Heart right ventricle (tissue), 16 donors: ENCODE measurements at regions not wholly inside any gene's neighbourhood (a gene's known extent, or its start where the extent isn't known, plus 50 kb on each side); places are given as distances from the start of the nearest gene placed in this dataset.
"Not testable (repeated sequence)": the region's sequence is repeated elsewhere in the genome, so short reads cannot be mapped to it uniquely, and the experiment has no call there.

Experiments
- ATAC-seq, 8 donors: fragments of 200-7000 bp; cut with Tn5 transposase; one replicate each; pipeline ENCODE4 v1.9.1; 2020; ENCODE audit warnings: mild to moderate bottlenecking in 8 of 8, moderate library complexity in 8 of 8, moderate number of reproducible peaks in 1 of 8
- DNase-seq, 2 donors: peaks; one replicate each; pipeline ENCODE4 v3.0.0-alpha.2; 2020
- H3K27ac ChIP-seq, 10 donors: fragments of 200-600 bp; sonication (generic) in 2 of 10; one replicate each; pipeline versions ENCODE4 v1.5.0 to v1.8.0; 2020 to 2022; ENCODE audit warnings: mild to moderate bottlenecking in 3 of 10
- H3K27me3 ChIP-seq, 7 donors: fragments of 200-600 bp; one replicate each; pipeline ENCODE4 v1.8.0; 2021 to 2022; ENCODE audit warnings: mild to moderate bottlenecking in 2 of 7
- H3K36me3 ChIP-seq, 9 donors: fragments of 200-600 bp; sonication (generic) in 1 of 9; one replicate each; pipeline versions ENCODE4 v1.5.0 to v1.8.0; 2020 to 2022; ENCODE audit warnings: mild to moderate bottlenecking in 2 of 9
- H3K4me1 ChIP-seq, 9 donors: fragments of 200-600 bp; sonication (generic) in 1 of 9; one replicate each; pipeline versions ENCODE4 v1.5.0 to v1.8.0; 2020 to 2022; ENCODE audit warnings: mild to moderate bottlenecking in 4 of 9
- H3K4me3 ChIP-seq, 10 donors: fragments of 200-600 bp; sonication (generic) in 2 of 10; one replicate each; pipeline versions ENCODE4 v1.5.0 to v1.8.0; 2020 to 2022; ENCODE audit warnings: mild to moderate bottlenecking in 7 of 10, moderate library complexity in 2 of 10
- H3K9me3 ChIP-seq, 11 donors: fragments of 200-600 bp in 10 of 11; sonication (generic) in 2 of 11; one replicate each; pipeline versions ENCODE4 v1.5.0 to v1.8.0; 2013 to 2022; ENCODE audit warnings: mild to moderate bottlenecking in 2 of 11, control low read depth in 1 of 11, moderate library complexity in 1 of 11
- WGBS, 2 donors: extraction: QIAGEN DNeasy Blood & Tissue Kit; methylation state at CpG; one replicate each; pipeline ENCODE4 v1.1.7; 2013; ENCODE audit warnings: inconsistent platforms in 1 of 2; 5-methylcytosine and 5-hydroxymethylcytosine counted together
- intact Hi-C, 10 donors: fragments of 100-400 bp; cut with DNase I; formaldehyde crosslinking; loops; one replicate each; pipeline versions ENCODE4 v1.11.1 to v1.14.2; 2022
- TF ChIP-seq, protein P1 (sequence below), 9 donors: fragments of 200-600 bp; sonication (generic) in 2 of 9; IDR thresholded peaks; one replicate each; pipeline versions ENCODE4 v1.5.0 to v1.8.0; 2021 to 2022; ENCODE audit warnings: antibody characterized with exemption in 9 of 9, mild to moderate bottlenecking in 5 of 9, moderate library complexity in 1 of 9
- donor health status: Arrhythmogenic right ventricular cardiomyopathy.
- donor health status: ischemic (EF 13 %, LVEDD 7.1; RV severe dilation, severe dysfunction).
- donor health status: healthy with polysubstance abuse.
- donor health status: DM: no; HTN: yes; CAD: no.
- donor health status: DM: no; HTN: no; CAD: no.
- donor health status: ischemic (EF 25% LVEDD 6.9; RV normal size, moderate dysfunction).
- donor health status: ischemic (EF 25% LVEDD 5.7; RV mildly dilated, moderate dysfunction).
- donor health status: healthy.
- donor health status: DM: yes; HTN: yes; CAD: no.
- donor health status: Ischemic cardiomyopathy.
- donor health status: ischemic (EF 35%, LVEDD 5.7; RV mildly dilated, moderate dysfunction).
- donor health status: nonischemic (EF 11% LVEDD 7.7; RV severe dilation, severe dysfunction).
- donor health status: DM: yes; HTN: yes; CAD: no.
- donor health status: PGD.
- donor health status: ischemic (EF 29% LVEDD 5.4; RV normal size, mild dysfunction).
- donor health status: nonischemic (EF 23%, LVEDD 6.1; RV moderate dilation, normal function).

DNA sequence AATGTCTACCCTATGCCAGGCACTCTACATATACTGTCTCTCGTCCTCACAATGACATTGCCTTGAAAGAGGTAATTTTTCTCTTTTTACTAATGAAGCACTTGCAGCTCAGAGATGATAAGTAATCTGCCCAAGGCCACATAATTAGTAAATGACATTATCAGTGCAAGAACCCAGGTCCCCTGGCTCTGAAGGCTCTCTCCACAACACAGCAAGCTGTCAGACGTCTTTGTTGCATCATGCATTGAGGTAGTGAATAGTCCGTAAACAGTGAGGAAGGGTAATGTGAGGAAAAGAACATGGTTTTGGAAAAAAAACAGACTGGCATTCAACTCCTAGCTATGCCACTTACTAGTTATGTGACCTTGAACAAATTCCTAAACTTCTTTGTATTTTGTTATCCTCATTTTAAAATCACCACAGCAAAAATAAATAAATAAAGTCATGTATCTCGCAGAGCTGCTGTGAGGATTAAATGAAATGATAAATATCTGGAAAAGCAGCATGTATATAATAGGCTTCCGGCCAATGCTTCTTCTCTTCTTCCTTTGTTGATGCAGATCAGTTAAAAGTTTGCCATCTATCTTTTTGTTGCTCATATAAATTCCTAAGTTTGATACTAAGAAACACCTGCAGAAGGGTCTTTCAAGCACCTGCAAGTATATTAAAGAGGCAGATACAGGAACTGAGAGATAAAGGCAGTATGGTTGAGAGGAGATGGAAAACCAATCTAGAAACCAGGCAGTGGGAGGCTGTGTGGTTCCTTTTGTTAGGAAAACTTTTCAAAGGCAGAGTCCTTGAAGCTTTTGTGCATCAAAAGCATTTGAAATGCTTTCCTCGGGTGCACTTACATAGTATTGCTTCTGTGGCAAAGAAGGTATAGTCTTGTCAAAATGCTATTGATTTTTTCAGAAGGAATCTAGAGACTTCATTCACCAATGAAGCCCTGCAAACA lies 82.8 kb downstream of the BTG1 start:
- no peak for DNase-seq
- ATAC-seq, result no peak
- H3K9me3 ChIP-seq, result peaks cover 0 to 1% (median 0%) of the 10 kb centered on the region in 11 donors
- intact Hi-C loops, result loop anchor here in 1 of 10 donors (10.0 kb wide), 1 partner anchor 72 kb away; no protein-coding TSS in a partner anchor
- peaks cover 0 to 51% (median 9%) of the 10 kb centered on the region in 9 donors for H3K4me1 ChIP-seq
- TF ChIP-seq, protein P1, sequence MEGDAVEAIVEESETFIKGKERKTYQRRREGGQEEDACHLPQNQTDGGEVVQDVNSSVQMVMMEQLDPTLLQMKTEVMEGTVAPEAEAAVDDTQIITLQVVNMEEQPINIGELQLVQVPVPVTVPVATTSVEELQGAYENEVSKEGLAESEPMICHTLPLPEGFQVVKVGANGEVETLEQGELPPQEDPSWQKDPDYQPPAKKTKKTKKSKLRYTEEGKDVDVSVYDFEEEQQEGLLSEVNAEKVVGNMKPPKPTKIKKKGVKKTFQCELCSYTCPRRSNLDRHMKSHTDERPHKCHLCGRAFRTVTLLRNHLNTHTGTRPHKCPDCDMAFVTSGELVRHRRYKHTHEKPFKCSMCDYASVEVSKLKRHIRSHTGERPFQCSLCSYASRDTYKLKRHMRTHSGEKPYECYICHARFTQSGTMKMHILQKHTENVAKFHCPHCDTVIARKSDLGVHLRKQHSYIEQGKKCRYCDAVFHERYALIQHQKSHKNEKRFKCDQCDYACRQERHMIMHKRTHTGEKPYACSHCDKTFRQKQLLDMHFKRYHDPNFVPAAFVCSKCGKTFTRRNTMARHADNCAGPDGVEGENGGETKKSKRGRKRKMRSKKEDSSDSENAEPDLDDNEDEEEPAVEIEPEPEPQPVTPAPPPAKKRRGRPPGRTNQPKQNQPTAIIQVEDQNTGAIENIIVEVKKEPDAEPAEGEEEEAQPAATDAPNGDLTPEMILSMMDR (IDR thresholded peaks at IDR 0.05), result no peak
- no peaks in the 10 kb centered on the region for H3K36me3 ChIP-seq
- H3K4me3 ChIP-seq, result no peak overlapping the region
- no peaks in the 10 kb centered on the region for H3K27me3 ChIP-seq
- WGBS, 2 donors, result 77 to 91% methylated on average over 6 of the region's 6 CpGs
- H3K27ac ChIP-seq, result no peak overlapping the region

DNA sequence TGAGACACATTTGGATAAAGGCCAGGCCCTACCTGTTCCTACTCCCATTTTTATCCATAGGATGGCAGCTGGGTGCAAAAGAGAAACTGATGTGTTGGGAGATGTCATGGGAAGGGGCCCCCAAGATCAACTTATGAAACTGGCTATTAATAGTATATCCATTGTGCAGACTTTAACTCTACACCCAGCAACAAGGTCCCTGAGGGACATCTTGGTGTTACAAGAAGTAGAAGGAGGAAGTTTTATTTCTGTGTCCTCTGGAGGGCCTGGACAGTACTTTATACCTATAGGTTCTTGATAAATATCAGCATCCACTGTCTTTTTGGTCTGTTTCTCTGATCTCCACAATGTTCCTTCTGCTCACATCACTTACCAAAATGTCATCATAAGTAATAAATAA lies 84.6 kb downstream of the BTG1 start:
- TF ChIP-seq, protein P1 (IDR thresholded peaks at IDR 0.05), result no peak
- Histone ChIP-seq H3K27me3 (no peaks in the 10 kb centered on the region), H3K9me3 (peaks cover 0 to 13% (median 0%) of the 10 kb centered on the region in 11 donors), H3K27ac (no peak overlapping the region), H3K4me3 (no peak overlapping the region), H3K4me1 (peaks cover 0 to 51% (median 9%) of the 10 kb centered on the region in 9 donors), H3K36me3 (no peaks in the 10 kb centered on the region)
- ATAC-seq, result no peak
- intact Hi-C loops, result loop anchor here in 1 of 10 donors (10.0 kb wide), 1 partner anchor 74 kb away; no protein-coding TSS in a partner anchor
- no peak for DNase-seq

DNA sequence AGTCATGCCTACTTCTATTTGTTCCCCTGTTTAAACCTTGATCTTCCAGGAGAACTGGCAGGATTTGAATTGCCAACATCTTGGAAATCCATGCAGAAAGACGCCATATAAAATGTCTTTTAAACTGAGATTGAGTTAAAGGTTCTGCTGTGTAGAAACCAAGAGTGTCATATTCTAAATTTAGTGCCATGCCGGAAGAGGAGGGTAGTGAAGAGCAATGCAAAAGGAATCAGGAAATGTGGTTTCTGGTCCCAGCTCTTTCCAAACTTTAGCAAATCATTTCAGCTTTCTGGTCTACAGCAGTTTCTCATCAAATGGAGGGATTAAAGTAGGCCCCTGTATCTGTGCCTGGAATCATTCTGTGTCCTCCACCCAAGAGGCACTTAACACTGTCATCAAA lies 85.7 kb downstream of the BTG1 start:
- H3K9me3 ChIP-seq, result peaks cover 0 to 13% (median 0%) of the 10 kb centered on the region in 11 donors
- H3K27me3 ChIP-seq, result no peaks in the 10 kb centered on the region
- ATAC-seq (peak in 5 of 8 donors; percentile 56 to 79 (median 74)), DNase-seq (no peak)
- TF ChIP-seq, protein P1 (IDR thresholded peaks at IDR 0.05), result no peak
- peak overlapping the region in 2 of 10 donors; percentile 4 to 66 for H3K27ac ChIP-seq
- no peaks in the 10 kb centered on the region for H3K36me3 ChIP-seq
- peaks cover 0 to 40% (median 9%) of the 10 kb centered on the region in 9 donors for H3K4me1 ChIP-seq
- WGBS, 2 donors, result 54 to 61% methylated on average over 2 of the region's 2 CpGs
- H3K4me3 ChIP-seq, result no peak overlapping the region
- intact Hi-C loops, result loop anchor here in 2 of 10 donors (10.0 kb wide), 2 partner anchors 75 to 1075 kb away; no protein-coding TSS in a partner anchor

DNA sequence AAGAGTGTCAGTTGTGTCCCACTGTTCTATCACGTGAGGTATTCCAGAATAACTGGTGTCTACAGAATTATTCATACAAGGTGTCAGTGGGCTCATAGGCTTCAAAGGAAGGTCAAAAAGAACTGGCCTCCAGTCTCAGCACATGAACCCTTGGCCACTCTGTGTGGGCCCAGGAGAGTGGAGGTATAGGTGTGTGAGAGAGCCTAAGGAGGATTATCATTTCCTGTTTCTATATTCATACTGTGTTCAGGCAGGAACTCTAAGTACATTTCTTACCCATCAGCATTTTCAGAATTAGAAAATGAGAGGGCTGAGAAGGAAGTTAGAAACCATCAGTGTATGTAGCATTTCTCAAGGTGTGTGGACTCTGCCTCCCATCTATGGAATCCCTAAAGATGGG lies 87.0 kb downstream of the BTG1 start:
- H3K27me3 ChIP-seq, result no peaks in the 10 kb centered on the region
- intact Hi-C loops, result loop anchor here in 1 of 10 donors (10.0 kb wide), 1 partner anchor 1074 kb away; no protein-coding TSS in a partner anchor
- ATAC-seq, result peak in 1 of 8 donors; percentile 24

DNA sequence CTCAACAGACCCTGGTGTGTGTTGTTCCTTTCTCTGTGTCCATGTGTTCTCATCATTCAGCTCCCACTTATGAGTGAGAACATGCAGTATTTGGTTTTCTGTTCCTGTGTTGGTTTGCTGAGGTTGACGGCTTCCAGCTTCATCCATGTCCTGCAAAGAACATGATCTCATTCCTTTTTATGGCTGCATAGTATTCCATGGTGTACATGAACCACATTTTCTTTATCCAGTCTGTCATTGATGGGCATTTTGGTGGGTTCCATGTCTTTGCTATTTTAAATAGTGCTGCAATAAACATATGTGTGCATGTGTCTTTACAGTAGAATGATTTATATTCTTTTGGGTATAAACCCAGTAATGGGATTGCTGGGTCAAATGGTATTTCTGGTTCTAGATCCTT lies 88.9 kb downstream of the BTG1 start:
- Histone ChIP-seq H3K9me3 (peaks cover 0 to 13% (median 0%) of the 10 kb centered on the region in 11 donors), H3K4me1 (peaks cover 0 to 32% (median 9%) of the 10 kb centered on the region in 9 donors)
- not testable (repeated sequence) for H3K36me3 ChIP-seq, H3K27me3 ChIP-seq, DNase-seq, H3K27ac ChIP-seq, H3K4me3 ChIP-seq
- ATAC-seq, result peak in 1 of 8 donors; percentile 12
- intact Hi-C loops, result loop anchor here in 1 of 10 donors (10.0 kb wide), 1 partner anchor 1072 kb away; no protein-coding TSS in a partner anchor
- WGBS, 2 donors, result 85 to 92% methylated on average over 1 of the region's 1 CpG

More for the DNA sequence above, 87.0 kb downstream of the BTG1 start:
- Histone ChIP-seq H3K4me3 (no peak overlapping the region), H3K27ac (no peak overlapping the region), H3K4me1 (peaks cover 0 to 32% (median 9%) of the 10 kb centered on the region in 9 donors), H3K36me3 (no peaks in the 10 kb centered on the region), H3K9me3 (peaks cover 0 to 13% (median 0%) of the 10 kb centered on the region in 11 donors)
- DNase-seq, result no peak
- TF ChIP-seq, protein P1 (IDR thresholded peaks at IDR 0.05), result no peak
- WGBS, 2 donors, result 92 to 94% methylated on average over 1 of the region's 1 CpG
